SK-N-DZ (cell line): ENCODE measurements at regions not wholly inside any gene's neighbourhood (a gene's known extent, or its start where the extent isn't known, plus 50 kb on each side); places are given as distances from the start of the nearest gene placed in this dataset.
A peak's percentile ranks its signal among the peaks of the same experiment; 100 is the strongest.

Experiments
- DNase-seq: peaks from one replicate; pipeline ENCODE4 v3.0.0-alpha.2; 2015; ENCODE audit warnings: low spot score

DNA sequence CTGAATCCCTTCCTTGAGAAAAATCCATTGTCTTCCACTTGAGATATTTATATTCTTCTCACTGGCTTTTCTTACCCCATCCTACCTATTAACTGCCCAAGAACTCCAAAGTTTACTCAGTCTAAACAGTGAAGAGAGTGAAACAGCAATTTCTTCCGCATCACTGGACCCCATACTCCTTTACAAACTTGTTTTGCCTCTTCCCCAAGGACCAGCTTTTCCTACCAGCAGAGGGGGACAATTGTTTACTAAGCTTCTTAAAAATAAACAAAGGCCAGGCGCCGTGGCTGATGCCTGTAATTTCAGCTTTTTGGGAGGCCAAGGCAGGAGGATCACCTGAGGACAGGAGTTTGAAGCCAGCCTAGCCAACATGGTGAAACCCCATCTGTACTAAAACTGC lies 52.0 kb downstream of the LRATD1 start:
- DNase-seq: no peak

DNA sequence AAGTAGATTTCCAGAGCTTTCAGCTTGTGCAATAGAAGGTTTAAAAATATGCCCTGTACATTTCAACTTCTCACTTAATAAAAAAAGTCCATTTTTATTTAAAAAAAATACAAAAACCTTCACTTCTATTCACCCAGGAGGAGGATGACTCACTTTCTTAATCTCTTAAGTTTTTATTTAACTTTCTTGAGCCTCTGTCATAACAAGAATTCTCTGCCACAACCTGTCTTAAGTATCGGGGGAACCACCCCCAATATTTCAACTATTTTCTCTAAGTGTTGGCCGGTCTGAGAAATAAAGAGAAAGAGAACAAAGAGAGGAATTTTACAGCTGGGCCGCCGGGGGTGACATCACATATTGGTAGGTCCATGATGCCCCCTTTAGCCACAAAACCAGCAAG lies 58.4 kb downstream of the LRATD1 start:
- DNase-seq: no peak

DNA sequence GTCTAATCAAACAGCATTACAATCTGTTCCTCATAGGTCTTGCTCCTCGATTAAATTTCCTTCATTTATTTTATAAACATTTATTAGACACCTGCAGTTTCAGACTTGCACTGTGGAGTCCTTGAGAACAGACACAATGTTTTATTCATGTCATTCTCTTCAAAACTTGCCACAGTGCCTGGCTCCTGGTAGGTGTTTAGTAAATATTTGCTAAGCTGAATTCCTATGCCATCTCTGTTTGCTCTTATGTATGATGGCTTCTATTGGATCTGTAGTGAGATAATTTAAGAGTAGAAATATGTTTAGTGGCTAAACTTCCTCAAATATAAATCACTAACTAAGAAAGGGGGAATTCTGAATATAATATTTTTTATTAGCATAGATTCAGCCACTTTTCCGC lies 61.4 kb downstream of the LRATD1 start:
- DNase-seq: no peak

DNA sequence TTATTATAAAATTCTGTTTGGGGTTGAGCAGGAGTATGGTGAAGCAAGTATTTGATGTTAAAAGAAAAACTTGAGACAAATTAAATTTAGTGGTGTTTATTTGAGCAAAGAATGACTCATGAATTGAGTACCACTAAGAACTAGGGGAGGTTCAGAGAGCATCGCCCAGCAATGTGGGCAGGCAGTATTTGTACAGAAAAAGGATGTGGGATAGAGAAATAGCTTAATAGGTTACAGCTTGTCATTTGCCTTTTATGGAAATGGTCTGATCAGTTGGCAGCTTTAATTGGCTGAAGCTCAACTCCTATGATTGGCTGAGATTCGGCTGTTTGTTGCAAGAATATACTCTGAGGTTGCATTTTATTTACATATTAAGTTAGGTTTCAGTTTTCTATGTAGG lies 68.2 kb downstream of the LRATD1 start:
- no peak for DNase-seq

DNA sequence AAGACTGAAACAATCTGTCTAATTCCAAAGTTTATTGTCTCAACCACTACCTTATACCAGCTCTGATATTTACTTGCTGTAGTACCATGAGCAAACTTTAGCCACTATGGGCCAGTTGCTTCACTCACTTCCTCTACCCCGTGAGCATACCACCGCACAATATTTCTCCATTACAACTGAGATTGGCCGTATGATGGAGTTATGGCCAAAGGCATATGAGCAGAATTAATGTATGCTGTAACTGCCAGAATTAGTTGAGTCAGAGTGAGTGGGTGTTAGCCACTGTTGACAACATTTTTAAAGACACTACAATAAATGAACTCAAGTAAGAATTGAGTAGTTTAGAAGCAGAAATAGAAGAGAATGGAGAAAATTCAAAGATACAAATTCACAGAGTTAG lies 69.7 kb downstream of the LRATD1 start:
- DNase-seq: no peak

DNA sequence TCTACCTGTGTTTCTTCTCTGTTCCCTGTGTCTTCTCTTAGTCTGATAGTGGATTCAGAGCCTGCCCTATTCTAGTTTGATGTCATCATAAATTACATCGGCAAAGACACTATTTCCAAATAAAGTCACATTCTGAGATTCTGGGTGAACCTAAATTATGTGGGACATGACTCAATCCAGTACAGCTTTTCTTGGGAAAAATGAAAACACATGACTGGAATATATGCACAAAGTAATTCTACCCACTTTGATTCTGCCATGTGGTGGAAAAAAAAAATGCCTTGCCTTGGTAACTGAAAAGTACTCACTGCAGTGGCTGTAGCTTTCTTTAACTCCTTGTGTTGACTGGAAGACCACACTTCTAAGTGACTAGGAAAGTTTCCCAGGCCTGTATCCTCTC lies 73.7 kb downstream of the LRATD1 start:
- no peak for DNase-seq

DNA sequence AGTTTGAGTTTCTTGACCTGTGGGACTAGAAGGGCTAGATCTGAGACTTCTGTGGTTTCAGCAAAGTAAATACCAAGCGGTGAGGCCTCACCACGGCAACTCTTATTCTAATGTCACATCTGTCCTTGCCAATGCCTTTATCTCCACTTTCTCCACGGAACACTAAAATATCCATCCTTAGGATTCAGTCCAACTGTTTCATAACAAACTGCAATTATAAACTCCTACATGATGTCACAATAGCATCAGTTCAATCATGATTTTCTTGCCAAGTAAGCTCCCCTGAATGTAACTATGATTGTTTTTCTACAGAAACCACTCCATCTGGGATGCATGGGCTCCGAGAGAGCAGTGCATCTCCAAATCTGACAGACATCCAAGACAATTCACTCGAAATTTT lies 79.6 kb downstream of the LRATD1 start:
- DNase-seq: no peak

DNA sequence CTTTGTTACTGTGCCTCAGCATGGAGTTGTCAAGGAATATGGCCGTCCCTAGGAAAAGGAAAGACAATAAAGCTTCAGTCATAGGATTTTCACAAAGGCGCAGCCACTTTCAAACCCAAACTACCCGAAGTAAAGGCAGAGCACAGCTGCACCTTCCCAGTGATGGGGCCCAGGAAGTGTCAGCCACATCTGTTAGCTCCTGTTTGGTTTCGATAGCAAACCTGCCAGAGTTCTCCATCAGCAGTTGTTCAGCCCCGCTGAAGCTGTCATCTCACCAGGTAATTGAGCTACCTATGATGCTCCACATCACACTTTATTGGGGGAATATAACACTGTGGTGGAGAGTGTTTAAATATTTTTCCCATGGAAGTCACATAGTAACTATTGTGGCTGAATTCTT lies 80.7 kb downstream of the LRATD1 start:
- no peak for DNase-seq

DNA sequence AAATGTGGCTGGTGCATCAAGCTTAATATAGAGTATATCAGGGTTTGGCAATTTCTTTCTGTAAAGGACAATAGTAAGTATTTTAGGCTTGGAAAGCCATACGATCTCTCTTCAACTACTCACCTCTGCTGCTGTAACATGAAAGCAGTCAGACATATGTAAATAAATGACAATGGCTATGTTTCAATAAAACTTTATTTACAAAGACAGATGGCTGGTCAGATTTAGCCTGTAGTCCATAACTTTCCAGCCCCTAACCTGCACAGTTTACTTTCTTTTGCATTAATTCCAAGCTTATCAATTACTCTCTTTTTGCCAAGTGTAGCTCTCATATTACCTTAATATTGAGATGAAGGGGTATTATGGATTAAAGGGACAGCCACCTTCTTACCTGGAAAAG lies 83.1 kb downstream of the LRATD1 start:
- DNase-seq: no peak

DNA sequence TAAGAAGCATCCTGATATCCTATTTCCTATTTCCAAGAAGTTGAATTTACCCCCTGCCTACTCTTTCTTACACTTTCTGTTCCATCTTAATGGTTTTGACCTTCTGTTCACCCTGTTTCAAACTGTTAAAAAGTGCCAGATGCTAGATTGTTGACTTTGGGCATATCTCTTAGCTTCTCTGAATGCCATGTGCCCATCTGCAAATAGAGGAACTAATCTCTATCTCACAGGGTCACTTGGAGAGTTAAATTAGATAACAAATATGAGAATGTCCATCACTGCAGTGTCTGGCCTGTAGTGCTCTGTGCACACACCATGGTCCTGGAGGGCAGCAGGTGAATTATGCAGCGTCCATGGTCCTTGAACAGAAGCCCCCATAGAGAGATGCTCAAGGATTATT lies 83.8 kb downstream of the LRATD1 start:
- peak; percentile 24 for DNase-seq

DNA sequence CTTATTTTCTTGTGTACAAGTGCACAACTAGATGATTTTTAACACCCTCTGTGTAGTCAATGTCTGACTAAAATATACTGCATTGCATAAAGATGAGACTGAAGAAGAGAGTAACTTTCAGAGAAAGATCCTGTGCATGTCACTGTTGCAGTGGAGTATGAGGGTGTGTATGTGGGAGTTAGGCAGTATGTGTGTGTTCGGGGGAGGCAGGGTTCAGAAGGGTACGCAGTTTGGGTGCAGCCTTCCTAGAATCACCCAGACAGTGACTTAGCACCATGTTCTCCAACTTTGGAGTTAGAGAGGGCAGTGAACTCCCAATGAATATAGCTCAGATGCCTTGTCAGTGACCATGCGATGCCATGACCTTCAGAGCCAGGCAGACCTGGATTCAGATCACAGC lies 84.6 kb downstream of the LRATD1 start:
- DNase-seq: no peak

DNA sequence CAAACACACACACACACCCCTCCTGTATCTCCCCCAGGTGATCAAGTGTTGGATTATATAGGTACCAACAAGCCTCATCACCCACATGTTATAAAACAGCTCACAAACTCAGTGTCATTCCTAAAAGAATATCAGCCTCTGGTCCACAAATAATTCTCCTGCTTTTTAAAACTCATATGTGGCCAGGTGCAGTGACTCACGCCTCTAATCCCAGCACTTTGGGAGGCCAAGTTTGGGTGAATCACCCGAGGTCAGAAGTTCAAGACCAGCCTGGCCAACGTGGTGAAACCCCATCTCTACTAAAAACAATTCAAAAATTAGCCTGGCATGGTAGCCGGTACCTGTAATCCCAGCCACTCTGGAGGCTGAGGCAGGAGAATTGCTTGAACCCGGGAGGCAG lies 87.8 kb downstream of the LRATD1 start:
- no peak for DNase-seq

DNA sequence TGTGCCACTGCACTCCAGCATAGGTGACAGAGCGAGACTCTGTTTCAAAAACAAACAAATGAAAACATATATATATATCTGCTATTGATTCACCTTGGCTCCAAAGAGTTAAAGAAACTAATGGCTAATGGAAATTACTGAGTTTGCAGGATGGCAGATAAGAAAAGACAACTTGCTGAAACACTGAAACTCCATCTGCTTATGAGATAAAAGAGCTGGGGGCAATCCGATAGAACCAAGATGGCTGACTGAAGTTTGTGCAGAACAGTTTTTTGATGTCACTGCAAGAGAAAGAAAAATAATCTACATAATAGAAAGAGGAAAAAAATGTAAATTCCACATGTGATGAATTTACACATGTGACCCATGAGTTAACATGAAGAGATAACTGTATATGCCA lies 88.2 kb downstream of the LRATD1 start:
- no peak for DNase-seq

DNA sequence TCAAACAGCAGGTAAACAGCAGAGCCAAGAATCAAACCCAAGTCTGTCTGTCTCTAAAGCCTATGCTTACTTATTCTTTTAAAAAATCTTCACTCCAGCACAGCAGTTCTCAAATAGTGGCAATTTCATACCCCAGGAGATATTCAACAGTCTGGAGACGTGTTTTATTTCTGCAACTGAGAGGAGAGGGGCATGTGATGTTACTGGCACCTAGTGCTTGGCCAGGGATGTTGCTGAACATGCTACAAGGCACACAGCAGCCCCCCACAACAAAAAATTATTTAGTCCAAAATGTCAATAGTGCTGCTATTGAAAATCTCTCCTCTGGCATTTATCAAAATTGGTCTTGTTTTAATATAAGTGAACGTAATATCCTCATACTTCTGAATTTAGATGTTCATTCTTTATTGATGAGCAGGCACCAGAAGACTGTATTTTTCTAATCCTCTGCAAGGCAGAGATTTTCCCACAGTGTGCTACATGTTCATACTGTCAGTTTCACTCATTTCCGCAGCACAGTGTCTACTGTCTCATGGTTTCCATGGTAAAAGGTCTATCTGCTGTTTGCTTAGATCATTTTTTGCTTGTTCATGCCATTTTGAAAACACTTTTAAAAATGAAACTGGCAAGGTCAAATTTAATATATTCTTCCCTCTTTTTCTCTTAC lies 90.5 kb downstream of the LRATD1 start:
- DNase-seq: no peak

DNA sequence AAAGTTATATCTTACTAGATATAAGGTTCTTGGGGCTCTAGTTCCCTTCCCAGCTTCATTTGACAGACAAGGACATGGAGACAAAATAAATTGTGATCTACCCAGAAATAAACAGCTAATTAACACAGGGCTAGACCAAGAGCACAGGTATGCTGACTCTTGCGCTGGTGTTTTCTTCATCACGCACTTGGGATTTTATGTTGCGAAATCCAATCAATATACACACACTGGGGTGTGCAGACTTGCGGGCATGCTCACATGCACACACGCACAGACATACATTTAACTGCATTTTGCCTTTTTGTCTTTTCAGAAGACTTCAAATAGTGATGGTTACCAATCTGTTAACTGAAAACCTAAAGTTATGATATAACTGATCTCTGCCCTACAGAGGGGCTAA lies 91.2 kb downstream of the LRATD1 start:
- no peak for DNase-seq

DNA sequence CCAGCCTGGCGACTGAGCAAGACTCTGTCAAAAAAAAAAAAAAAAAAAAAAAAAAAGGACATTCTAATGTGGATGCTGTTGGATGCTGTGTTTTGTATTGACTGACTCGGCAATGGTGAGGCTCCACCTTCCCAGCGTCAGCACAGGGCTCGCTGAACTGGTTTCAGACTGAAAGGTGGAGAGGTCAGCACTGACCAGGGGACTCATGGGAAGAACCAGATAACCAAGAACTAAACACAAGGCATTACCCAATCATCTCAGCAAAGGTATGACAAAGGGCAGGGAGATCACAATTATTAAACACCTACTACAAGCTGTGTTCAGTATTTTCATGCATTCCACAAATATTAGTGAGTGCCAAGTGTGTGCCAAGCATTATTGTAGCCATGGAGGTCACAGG lies 103.2 kb downstream of the LRATD1 start:
- no peak for DNase-seq

DNA sequence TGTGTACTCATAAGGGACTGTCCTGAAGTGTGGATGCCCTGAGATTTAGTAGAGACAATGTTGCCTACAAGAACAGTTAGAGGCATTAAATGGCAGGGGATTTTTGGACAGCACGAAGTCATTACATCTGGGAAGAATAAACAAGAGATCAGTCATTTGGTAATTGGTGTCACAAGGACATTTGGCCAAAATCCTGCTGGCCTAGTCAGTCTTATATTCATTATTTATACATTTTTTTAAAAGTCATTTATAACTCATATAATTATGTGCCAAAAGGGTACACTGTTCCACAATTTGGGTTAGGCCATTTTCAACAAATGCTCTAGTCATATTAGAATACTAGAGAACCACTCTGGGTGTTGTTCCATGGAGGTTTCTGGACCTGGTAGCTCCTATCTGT lies 104.7 kb downstream of the LRATD1 start:
- no peak for DNase-seq

DNA sequence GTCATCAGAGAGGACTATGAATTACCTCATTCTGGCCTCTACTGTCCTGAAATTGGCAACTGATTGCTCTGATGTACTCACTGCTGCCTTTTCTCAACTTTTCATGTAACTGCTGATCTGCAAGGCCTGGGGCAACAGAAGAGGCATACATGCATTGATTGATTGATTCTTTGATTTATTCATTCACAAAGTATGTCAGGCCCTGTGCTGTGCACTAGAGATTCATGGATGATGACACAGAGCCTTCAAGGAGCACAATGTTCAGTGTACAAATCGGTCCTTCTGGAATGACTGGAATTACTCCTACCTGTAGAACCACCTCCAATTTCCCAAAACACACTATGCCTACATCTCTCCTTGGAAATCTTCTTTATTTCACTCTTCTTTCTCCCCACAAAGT lies 111.3 kb downstream of the LRATD1 start:
- DNase-seq: no peak

DNA sequence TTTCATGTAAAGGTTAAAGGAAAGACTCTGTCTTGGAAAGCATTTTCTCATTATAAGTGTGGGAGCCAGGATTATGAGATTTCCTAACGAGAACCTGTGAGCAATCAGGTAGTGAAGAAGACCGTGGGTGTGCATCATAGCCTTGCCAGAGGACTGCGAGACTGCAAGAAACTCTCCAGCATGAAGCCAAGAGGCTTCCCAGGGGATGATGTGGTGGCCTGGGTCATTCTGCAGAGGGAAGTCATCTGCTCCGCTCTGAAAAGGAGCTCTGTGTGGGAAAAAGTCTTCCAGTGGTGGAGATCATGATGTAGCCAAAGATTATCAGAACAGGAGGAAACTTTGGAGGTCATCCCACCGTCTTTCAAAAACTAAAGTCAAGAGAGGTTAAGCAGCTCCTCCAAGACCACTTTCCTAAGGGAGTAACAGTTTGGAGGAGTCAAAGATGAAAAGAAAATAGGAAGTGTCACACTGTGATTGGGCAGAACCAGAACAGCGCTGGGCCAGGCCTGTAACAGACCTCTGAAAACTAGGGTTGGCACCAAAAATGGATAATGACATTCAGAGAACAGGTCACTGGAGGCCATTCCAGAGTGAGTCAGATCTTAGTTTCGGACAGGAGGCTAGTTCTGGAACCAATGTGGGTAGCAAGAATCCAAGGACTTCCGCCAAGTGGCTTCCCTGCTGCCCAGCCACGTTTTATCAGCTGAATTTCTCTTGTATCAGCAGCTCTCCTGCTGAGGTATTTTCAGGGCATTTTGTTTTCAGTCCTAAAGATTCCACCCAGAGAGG lies 113.0 kb downstream of the LRATD1 start:
- DNase-seq: no peak

DNA sequence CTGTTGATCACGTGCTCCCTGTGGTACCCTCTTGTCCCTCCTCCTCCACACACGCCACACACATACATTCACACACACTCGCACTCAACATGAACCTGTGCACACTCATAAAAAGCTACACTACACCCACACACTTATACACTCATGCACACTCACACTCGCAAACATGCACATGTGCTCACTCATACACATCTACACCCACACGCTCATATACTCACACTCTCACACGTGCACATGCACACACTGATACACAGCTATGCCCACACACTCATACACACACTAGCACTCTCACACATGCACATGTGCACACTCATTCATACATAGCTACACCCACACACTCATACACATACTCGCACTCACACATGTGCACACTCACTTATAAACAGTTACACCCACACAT lies 113.6 kb downstream of the LRATD1 start:
- DNase-seq: no peak

DNA sequence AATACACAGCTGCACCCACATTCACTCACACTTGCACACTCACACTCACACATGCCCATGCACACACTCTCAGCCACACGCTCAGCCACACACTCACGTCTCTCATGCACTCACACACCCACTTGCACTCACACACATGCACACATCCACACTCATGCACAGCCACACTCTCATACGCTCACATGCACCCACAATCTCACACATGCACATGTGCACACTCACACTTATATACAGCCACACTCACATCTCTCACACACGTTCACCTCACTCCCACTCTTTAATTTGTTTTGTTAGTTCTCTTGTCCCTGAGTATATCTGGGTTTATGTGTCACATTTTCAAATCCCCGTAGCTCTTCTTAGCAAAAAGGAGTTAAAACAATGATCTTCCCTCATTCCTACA lies 114.9 kb downstream of the LRATD1 start:
- no peak for DNase-seq

DNA sequence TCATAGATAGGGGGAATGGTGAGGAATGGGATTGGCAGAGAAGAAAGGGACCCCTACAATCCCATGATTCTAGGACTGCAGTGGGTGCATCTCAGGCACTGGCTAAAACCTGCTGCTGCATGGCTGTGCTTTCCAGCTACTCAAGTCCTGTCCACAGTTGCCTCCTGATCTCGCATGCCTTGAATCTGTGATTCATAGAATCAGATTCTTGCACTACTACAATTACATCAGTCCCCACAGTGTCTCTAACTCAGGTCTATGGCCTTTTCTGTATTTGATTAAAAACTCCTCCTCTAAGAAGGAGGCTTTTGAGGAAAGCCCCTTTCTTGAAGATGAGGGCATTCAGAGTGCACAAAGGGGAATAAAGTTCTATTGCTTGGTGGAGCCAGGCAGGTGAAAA lies 117.4 kb downstream of the LRATD1 start:
- no peak for DNase-seq

DNA sequence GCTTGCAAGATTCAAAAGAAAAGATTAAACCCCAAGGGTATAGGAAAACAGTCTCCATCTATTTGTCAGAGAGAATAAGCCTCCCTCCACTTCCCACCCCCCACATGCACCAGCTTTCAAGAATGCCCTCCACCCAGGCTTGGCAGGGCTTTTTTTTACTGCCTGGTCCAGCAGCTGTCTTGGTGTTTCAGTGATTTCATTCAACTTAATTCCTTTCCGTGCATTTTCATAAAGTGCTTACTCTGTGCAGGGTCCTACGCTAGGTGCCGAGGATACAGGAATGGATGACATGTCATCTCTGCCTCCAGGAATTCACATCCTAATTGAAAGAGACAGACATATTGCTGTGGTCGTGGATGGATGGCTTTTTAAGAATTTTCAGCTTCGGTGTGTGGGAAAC lies 117.9 kb downstream of the LRATD1 start:
- DNase-seq: no peak

DNA sequence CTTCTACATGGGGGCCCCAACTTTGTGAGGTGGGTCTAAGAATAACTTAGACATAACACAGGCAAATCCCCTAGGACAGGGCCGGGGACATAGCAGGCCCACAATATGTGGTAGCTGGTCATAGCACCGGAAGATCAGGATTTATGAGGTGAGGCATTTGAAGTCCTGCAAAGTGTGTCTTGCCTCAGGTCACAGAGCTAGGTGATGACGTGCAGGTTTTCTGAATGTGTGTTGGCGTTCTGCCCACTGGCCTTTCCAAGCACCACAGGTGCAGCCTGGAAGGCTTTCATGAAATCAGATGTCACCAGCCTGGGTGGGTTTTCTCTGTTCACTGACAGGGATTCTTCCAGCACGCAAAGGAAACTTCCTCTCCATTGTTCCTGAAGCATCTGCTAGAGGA lies 119.1 kb downstream of the LRATD1 start:
- DNase-seq: no peak
